ENCODE measurements at regions not wholly inside any gene's neighbourhood (a gene's known extent, or its start where the extent isn't known, plus 50 kb on each side); places are given as distances from the start of the nearest gene placed in this dataset.
"Not testable (repeated sequence)": the region's sequence is repeated elsewhere in the genome, so short reads cannot be mapped to it uniquely, and the experiment has no call there.

- no peak for DNase-seq
These were observed 104.7 kb downstream of the GPR85 start for GRCh38 chr7:112981966-112982365.

GRCh38 chr7:112979055-112979454 is 107.6 kb downstream of the GPR85 start:
- not testable (repeated sequence) for DNase-seq

GRCh38 chr7:112977244-112977955 is 109.2 kb downstream of the GPR85 start:
- DNase-seq = not testable (repeated sequence)

GRCh38 chr7:112970771-112971170 is 115.9 kb downstream of the GPR85 start:
- no peak for DNase-seq

- no peak for DNase-seq
These were observed 116.7 kb downstream of the GPR85 start for GRCh38 chr7:112969946-112970345.

- no peak for DNase-seq
These were observed 121.1 kb downstream of the GPR85 start for GRCh38 chr7:112965506-112965905.

- no peak for DNase-seq
These were observed 123.0 kb downstream of the GPR85 start for GRCh38 chr7:112963634-112964033.

GRCh38 chr7:112962815-112963214 is 123.8 kb downstream of the GPR85 start:
- no peak for DNase-seq

GRCh38 chr7:112959276-112959675 is 127.4 kb downstream of the GPR85 start:
- DNase-seq = no peak

GRCh38 chr7:112958775-112959174 is 127.9 kb downstream of the GPR85 start:
- DNase-seq = no peak

- no peak for DNase-seq
These were observed 128.7 kb downstream of the GPR85 start for GRCh38 chr7:112957901-112958300.

GRCh38 chr7:112953031-112953430 is 133.6 kb downstream of the GPR85 start:
- DNase-seq = not testable (repeated sequence)

GRCh38 chr7:112951070-112951469 is 135.6 kb downstream of the GPR85 start:
- DNase-seq = no peak

- DNase-seq = not testable (repeated sequence)
These were observed 136.9 kb downstream of the GPR85 start for GRCh38 chr7:112949682-112950081.

GRCh38 chr7:112946350-112946749 is 140.3 kb downstream of the GPR85 start:
- DNase-seq = no peak

GRCh38 chr7:112945046-112945445 is 141.6 kb downstream of the GPR85 start:
- no peak for DNase-seq

GRCh38 chr7:112942981-112943380 is 143.6 kb downstream of the GPR85 start:
- no peak for DNase-seq

- DNase-seq = not testable (repeated sequence)
These were observed 144.5 kb downstream of the GPR85 start for GRCh38 chr7:112942125-112942524.

GRCh38 chr7:112940314-112940732 is 146.3 kb downstream of the GPR85 start:
- DNase-seq = no peak

GRCh38 chr7:112939574-112940313 is 146.9 kb downstream of the GPR85 start:
- peak; percentile 99 for DNase-seq

- DNase-seq = no peak
These were observed 147.6 kb downstream of the GPR85 start for GRCh38 chr7:112938863-112939573.

- DNase-seq = no peak
These were observed 147.6 kb upstream of the TMEM168 start for GRCh38 chr7:112937651-112938415.

- DNase-seq = no peak
These were observed 143.4 kb upstream of the TMEM168 start for GRCh38 chr7:112933598-112933997.

Measured in NCI-H1436 (cell line).